HG03103 (cell line): ENCODE measurements at regions not wholly inside any gene's neighbourhood (a gene's known extent, or its start where the extent isn't known, plus 50 kb on each side); places are given as distances from the start of the nearest gene placed in this dataset.

Experiments used
- ATAC-seq: cut with Tn5 transposase; IDR thresholded peaks from one replicate; pipeline ENCODE4 v1.9.1; 2021; ENCODE audit warnings: low read depth; ENCODE audit not compliant: unreplicated experiment

GRCh38 chr16:63385714-63386432, 1349.6 kb upstream of the CDH8 start:
- ATAC-seq, result no peak

GRCh38 chr16:63373744-63374143, 1337.5 kb upstream of the CDH8 start:
- ATAC-seq, result no peak

- ATAC-seq, result no peak
Observed at GRCh38 chr16:63372815-63373214, 1336.6 kb upstream of the CDH8 start.

GRCh38 chr16:63372283-63372682, 1336.0 kb upstream of the CDH8 start:
- no peak for ATAC-seq

- ATAC-seq, result no peak
Observed at GRCh38 chr16:63365649-63366304, 1329.5 kb upstream of the CDH8 start.

GRCh38 chr16:63363738-63364137, 1327.5 kb upstream of the CDH8 start:
- no peak for ATAC-seq

- ATAC-seq, result peak; percentile 61
Observed at GRCh38 chr16:63361032-63361624, 1324.9 kb upstream of the CDH8 start.

- no peak for ATAC-seq
Observed at GRCh38 chr16:63349961-63350360, 1313.7 kb upstream of the CDH8 start.

- ATAC-seq, result no peak
Observed at GRCh38 chr16:63346000-63346399, 1309.8 kb upstream of the CDH8 start.

GRCh38 chr16:63337264-63337663, 1301.0 kb upstream of the CDH8 start:
- no peak for ATAC-seq

- no peak for ATAC-seq
Observed at GRCh38 chr16:63331111-63331510, 1294.9 kb upstream of the CDH8 start.

- no peak for ATAC-seq
Observed at GRCh38 chr16:63326736-63327339, 1290.6 kb upstream of the CDH8 start.

- no peak for ATAC-seq
Observed at GRCh38 chr16:63323722-63324705, 1287.8 kb upstream of the CDH8 start.

GRCh38 chr16:63323055-63323454, 1286.8 kb upstream of the CDH8 start:
- no peak for ATAC-seq

GRCh38 chr16:63315229-63315628, 1279.0 kb upstream of the CDH8 start:
- no peak for ATAC-seq

GRCh38 chr16:63312346-63312745, 1276.1 kb upstream of the CDH8 start:
- no peak for ATAC-seq

GRCh38 chr16:63311313-63311712, 1275.1 kb upstream of the CDH8 start:
- no peak for ATAC-seq

- no peak for ATAC-seq
Observed at GRCh38 chr16:63302811-63303210, 1266.6 kb upstream of the CDH8 start.

GRCh38 chr16:63301349-63301748, 1265.1 kb upstream of the CDH8 start:
- ATAC-seq, result no peak

GRCh38 chr16:63298993-63299392, 1262.8 kb upstream of the CDH8 start:
- no peak for ATAC-seq
